GM23248 (cell line): ENCODE measurements at regions not wholly inside any gene's neighbourhood (a gene's known extent, or its start where the extent isn't known, plus 50 kb on each side); places are given as distances from the start of the nearest gene placed in this dataset. TPM values are rescaled to one million over a fixed set of nuclear protein-coding genes. Genes with fewer than 3 reads are reported as not detected.
"Not testable (repeated sequence)": the region's sequence is repeated elsewhere in the genome, so short reads cannot be mapped to it uniquely, and the experiment has no call there.

Experiments
- DNase-seq: peaks from one replicate; pipeline ENCODE4 v3.0.0-alpha.2; 2015
- H2AFZ ChIP-seq: fragments of 200-600 bp; sonication (generic); 2 replicates; pipeline ENCODE4 v1.6.1; 2016; ENCODE audit warnings: antibody characterized with exemption
- H3F3A ChIP-seq: fragments of 200-600 bp; sonication (generic); 2 replicates; pipeline ENCODE4 v1.6.1; 2016; ENCODE audit warnings: mild to moderate bottlenecking, antibody characterized with exemption, mixed run types; ENCODE audit not compliant: insufficient read depth
- H3K27ac ChIP-seq: fragments of 200-600 bp; sonication (generic); 2 replicates; pipeline ENCODE4 v1.5.1; 2016; ENCODE audit warnings: mild to moderate bottlenecking
- H3K27me3 ChIP-seq: fragments of 200-600 bp; sonication (generic); replicated peaks from 2 replicates; pipeline ENCODE4 v1.6.1; 2016; ENCODE audit warnings: mild to moderate bottlenecking; ENCODE audit not compliant: insufficient read depth
- H3K36me3 ChIP-seq: fragments of 200-600 bp; sonication (generic); 2 replicates; pipeline ENCODE4 v1.6.1; 2016; ENCODE audit warnings: low read depth, mild to moderate bottlenecking
- H3K4me1 ChIP-seq: fragments of 200-600 bp; sonication (generic); 2 replicates; pipeline ENCODE4 v1.6.1; 2016; ENCODE audit warnings: mild to moderate bottlenecking; ENCODE audit not compliant: insufficient read depth
- H3K4me2 ChIP-seq: fragments of 200-600 bp; sonication (generic); one replicate; pipeline ENCODE4 v1.6.1; 2016; ENCODE audit warnings: mild to moderate bottlenecking; ENCODE audit not compliant: unreplicated experiment
- H3K4me3 ChIP-seq: fragments of 200-600 bp; sonication (generic); 2 replicates; pipeline ENCODE4 v1.5.1; 2016; ENCODE audit warnings: mild to moderate bottlenecking
- H3K79me2 ChIP-seq: fragments of 200-600 bp; sonication (generic); 2 replicates; pipeline ENCODE4 v1.6.1; 2016; ENCODE audit warnings: mild to moderate bottlenecking; ENCODE audit not compliant: insufficient read depth
- H3K9ac ChIP-seq: fragments of 200-600 bp; sonication (generic); 2 replicates; pipeline ENCODE4 v1.6.1; 2016; ENCODE audit warnings: mild to moderate bottlenecking
- H3K9me2 ChIP-seq: fragments of 200-600 bp; sonication (generic); 2 replicates; pipeline ENCODE4 v1.6.1; 2016; ENCODE audit warnings: mixed run types, mild to moderate bottlenecking, moderate library complexity; ENCODE audit not compliant: insufficient read depth
- H3K9me3 ChIP-seq: fragments of 200-600 bp; sonication (generic); one replicate; pipeline ENCODE4 v1.6.1; 2017; ENCODE audit warnings: low read depth
- H4K20me1 ChIP-seq: fragments of 200-600 bp; sonication (generic); 2 replicates; pipeline ENCODE4 v1.6.0; 2016; ENCODE audit not compliant: insufficient read depth
- EZH2 ChIP-seq: fragments of 200-600 bp; sonication (generic); IDR thresholded peaks from 2 replicates; pipeline ENCODE4 v1.6.1; 2018; ENCODE audit warnings: antibody characterized with exemption, mild to moderate bottlenecking; ENCODE audit not compliant: insufficient read depth, poor library complexity, severe bottlenecking
- EZH2phosphoT487 ChIP-seq: fragments of 200-600 bp; sonication (generic); IDR thresholded peaks from 2 replicates; pipeline ENCODE4 v1.6.1; 2018; ENCODE audit warnings: antibody characterized with exemption, moderate library complexity, mild to moderate bottlenecking, low read depth; ENCODE audit not compliant: insufficient read depth
- WGBS, 2 experiments: methylation state at CpG; one replicate each; pipeline ENCODE4 v1.1.6; 2015 to 2017; ENCODE audit warnings: low lambda C conversion rate in 2 of 2, low coverage in 1 of 2; ENCODE audit errors: missing lambda C conversion rate in 2 of 2; 5-methylcytosine and 5-hydroxymethylcytosine counted together
- in situ Hi-C: fragments of 300-500 bp; cut with MboI; formaldehyde crosslinking; loops from 2 replicates; pipeline ENCODE4 v1.15.0; 2020
- microRNA counts: library from miRNA; unstranded; fragments of <30 nt; microRNA quantifications from one replicate; lab custom pipeline; 2016
- microRNA-seq: library from miRNA; unstranded; fragments of <30 nt; microRNA quantifications from one replicate; pipeline ENCODE4, GENCODE V29; 2016; ENCODE audit warnings: borderline number of aligned reads
- small RNA-seq: library from RNA; depleted of rRNA; stranded (forward); fragments of <200 nt; gene quantifications from one replicate; pipeline ENCODE3, GENCODE V24; 2014; ENCODE audit warnings: low read depth, low replicate concordance

DNA sequence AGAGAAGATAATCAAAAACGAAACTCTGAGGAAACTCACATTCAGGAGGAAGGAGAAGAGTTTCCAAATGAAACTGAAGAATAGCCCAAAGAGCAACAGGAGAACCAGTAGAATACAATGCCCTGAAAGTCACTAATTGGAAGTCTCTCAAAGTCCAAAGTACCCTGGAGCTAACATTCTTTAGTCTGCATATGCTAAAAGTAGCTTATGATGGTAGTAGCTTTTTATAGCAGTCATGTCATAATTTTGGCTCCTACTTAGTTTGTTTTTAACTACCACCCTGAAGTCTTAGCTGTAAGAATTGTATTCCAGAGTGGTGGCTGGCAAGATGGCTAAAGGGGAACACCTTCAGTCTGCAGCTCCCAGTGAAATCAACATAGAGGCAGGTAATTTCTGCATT lies 100.3 kb upstream of the FGF16 start:
- H3K4me3 ChIP-seq, result no peak overlapping the region
- DNase-seq, result no peak
- no peaks in the 10 kb centered on the region for H3F3A ChIP-seq
- no peaks in the 10 kb centered on the region for H3K4me1 ChIP-seq
- H3K79me2 ChIP-seq, result no peaks in the 10 kb centered on the region
- H3K36me3 ChIP-seq, result no peaks in the 10 kb centered on the region
- no peaks in the 10 kb centered on the region for H3K9me3 ChIP-seq
- H3K4me2 ChIP-seq, result no peak overlapping the region
- no peak overlapping the region for H3K27ac ChIP-seq
- in situ Hi-C loops, result no loop called here
- TF ChIP-seq EZH2phosphoT487, result no peak
- no peak for TF ChIP-seq EZH2
- no peak overlapping the region for H3K9ac ChIP-seq
- H3K27me3 ChIP-seq, result no peaks in the 10 kb centered on the region
- 0 to 14% methylated on average over 1 of the region's 1 CpG for WGBS, 2 experiments
- H2AFZ ChIP-seq, result no peak overlapping the region
- no peaks in the 10 kb centered on the region for H4K20me1 ChIP-seq
- no peaks in the 10 kb centered on the region for H3K9me2 ChIP-seq

DNA sequence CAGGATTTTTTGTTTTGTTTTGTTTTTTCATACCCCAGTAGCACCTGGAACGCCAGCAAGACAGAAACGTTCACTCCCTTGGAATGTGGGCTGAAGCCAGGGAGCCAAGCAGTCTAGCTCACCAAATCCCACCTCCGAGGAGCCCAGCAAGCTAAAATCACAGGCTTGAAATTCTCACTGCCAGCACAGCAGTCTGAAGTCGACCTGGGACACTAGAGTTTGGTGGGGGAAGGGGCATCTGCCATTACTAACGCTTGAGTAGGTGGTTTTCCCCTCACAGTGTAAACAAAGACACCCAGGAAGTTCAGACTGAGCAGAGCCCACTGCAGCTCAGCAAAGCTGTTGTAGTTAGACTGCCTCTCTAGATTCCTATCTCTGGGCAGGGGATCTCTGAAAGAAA lies 99.6 kb upstream of the FGF16 start:
- Histone ChIP-seq H2AFZ (no peak overlapping the region), H3K4me3 (no peak overlapping the region), H3K27me3 (no peaks in the 10 kb centered on the region), H3K9me2 (no peaks in the 10 kb centered on the region), H3K79me2 (no peaks in the 10 kb centered on the region), H4K20me1 (no peaks in the 10 kb centered on the region), H3K36me3 (no peaks in the 10 kb centered on the region), H3F3A (no peaks in the 10 kb centered on the region), H3K27ac (no peak overlapping the region), H3K9ac (no peak overlapping the region), H3K4me2 (no peak overlapping the region), H3K9me3 (no peaks in the 10 kb centered on the region), H3K4me1 (no peaks in the 10 kb centered on the region)
- in situ Hi-C loops, result no loop called here
- DNase-seq, result no peak
- TF ChIP-seq EZH2, result no peak
- no peak for TF ChIP-seq EZH2phosphoT487
- 1 to 3% methylated on average over 5 of the region's 5 CpGs for WGBS, 2 experiments

DNA sequence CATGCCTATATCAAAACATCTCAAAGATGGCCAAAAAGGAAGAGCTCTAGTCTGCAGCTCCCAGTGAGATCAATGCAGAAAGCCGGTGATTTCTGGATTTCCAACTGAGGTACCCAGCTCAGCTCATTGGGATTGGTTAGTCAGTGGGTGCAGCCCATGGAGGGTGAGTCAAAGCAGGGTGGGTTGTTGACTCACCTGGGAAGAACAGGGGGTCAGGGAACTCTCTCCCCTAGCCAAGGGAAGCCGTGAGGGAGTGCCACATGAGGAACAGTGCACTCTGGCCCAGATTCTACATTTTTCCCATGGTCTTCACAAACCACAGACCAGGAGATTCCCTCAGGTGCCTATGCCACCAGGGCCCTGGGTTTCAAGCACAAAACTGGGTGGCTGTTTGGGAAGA lies 57.3 kb upstream of the FGF16 start:
- Histone ChIP-seq H3K4me2 (no peak overlapping the region), H3K36me3 (no peaks in the 10 kb centered on the region), H4K20me1 (no peaks in the 10 kb centered on the region), H3F3A (no peaks in the 10 kb centered on the region), H3K9me3 (no peaks in the 10 kb centered on the region), H3K27ac (no peak overlapping the region), H3K4me3 (no peak overlapping the region), H3K4me1 (no peaks in the 10 kb centered on the region), H3K79me2 (no peaks in the 10 kb centered on the region), H3K27me3 (no peaks in the 10 kb centered on the region), H3K9ac (no peak overlapping the region), H2AFZ (no peak overlapping the region), H3K9me2 (no peaks in the 10 kb centered on the region)
- in situ Hi-C loops, result no loop called here
- TF ChIP-seq EZH2phosphoT487 (no peak), EZH2 (no peak)
- 50 to 67% methylated on average over 1 to 2 of the region's 2 CpGs for WGBS, 2 experiments
- DNase-seq, result no peak

DNA sequence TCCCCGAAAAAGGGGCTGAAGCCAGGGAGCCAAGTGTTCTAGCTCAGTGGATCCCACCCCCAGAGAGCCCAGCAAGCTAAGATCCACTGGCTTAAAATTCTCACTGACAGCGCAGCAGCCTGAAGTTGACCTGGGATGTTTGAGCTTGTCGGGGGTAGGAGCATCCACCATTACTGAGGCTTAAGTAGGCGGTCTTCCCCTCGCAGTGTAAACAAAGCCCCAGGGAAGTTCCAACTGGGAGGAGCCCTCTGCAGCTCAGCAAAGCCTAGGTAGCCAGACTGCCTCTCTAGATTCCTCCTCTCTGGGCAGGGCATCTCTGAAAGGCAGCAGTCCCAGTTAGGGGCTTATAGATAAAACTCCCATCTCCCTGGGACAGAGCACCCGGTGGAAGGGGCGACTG lies 56.8 kb upstream of the FGF16 start:
- H3K4me1 ChIP-seq, in situ Hi-C loops, H3K9me3 ChIP-seq, H3F3A ChIP-seq, DNase-seq, H3K79me2 ChIP-seq, H3K36me3 ChIP-seq, H3K4me3 ChIP-seq, H4K20me1 ChIP-seq, H3K4me2 ChIP-seq, H3K27me3 ChIP-seq, H2AFZ ChIP-seq, H3K9ac ChIP-seq, H3K9me2 ChIP-seq, H3K27ac ChIP-seq: not testable (repeated sequence)
- 60 to 68% methylated on average over 6 to 7 of the region's 7 CpGs for WGBS, 2 experiments

DNA sequence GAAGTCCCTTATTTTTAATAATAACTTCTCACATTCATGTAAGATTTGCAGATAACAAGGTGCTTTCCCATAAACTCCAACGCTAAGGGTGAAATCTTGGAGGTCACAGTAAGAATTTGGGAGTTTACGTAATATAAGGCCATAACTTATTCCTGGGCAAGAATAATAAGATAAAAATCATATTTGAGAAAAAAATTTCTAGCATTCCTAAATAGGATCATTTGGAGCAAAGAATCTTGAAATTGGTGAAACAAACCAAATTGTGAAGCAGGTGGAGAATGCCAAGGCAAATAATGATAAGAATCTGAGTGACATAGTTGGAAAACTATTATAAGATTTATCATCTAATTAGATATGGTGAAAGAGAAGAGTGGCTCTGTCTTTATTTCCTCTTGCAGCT lies 50.4 kb upstream of the FGF16 start:
- WGBS, 2 experiments, result 77 to 80% methylated on average over 2 of the region's 2 CpGs

More for the DNA sequence above, 50.4 kb upstream of the FGF16 start:
- H3F3A ChIP-seq, result no peaks in the 10 kb centered on the region
- H3K4me2 ChIP-seq, result no peak overlapping the region
- no peaks in the 10 kb centered on the region for H3K4me1 ChIP-seq
- no peak overlapping the region for H3K9ac ChIP-seq
- no peak overlapping the region for H3K4me3 ChIP-seq
- no peak overlapping the region for H2AFZ ChIP-seq
- no peaks in the 10 kb centered on the region for H3K36me3 ChIP-seq
- no peaks in the 10 kb centered on the region for H3K9me3 ChIP-seq
- no peak overlapping the region for H3K27ac ChIP-seq
- no peaks in the 10 kb centered on the region for H3K9me2 ChIP-seq
- TF ChIP-seq EZH2, result no peak
- no peak for TF ChIP-seq EZH2phosphoT487
- DNase-seq, result no peak
- no peaks in the 10 kb centered on the region for H4K20me1 ChIP-seq
- H3K27me3 ChIP-seq, result no peaks in the 10 kb centered on the region
- no peaks in the 10 kb centered on the region for H3K79me2 ChIP-seq
- in situ Hi-C loops, result no loop called here

MicroRNAs encoded in the stretch of these regions (microRNA counts, 767-probe panel; counts per million panel counts)
- microRNA hsa-miR-325 (lab: Ali Mortazavi, UCI) (447 counts per million, percentile 86 among the panel's probes with 10 or more counts), microRNA hsa-miR-384 (lab: Ali Mortazavi, UCI) (447 counts per million, percentile 86 among the panel's probes with 10 or more counts)

Small RNA genes in the stretch of these regions (microRNA-seq; reads per million reads assigned to microRNA genes)
- gene MIR325, result not detected
- gene MIR384, result not detected

Small RNA genes in the stretch of these regions (small RNA-seq; reads per million reads assigned to genes)
- gene MIR325 (not detected), gene RNA5SP509 (not detected)
